Ovary (tissue), 3 donors: ENCODE measurements at regions not wholly inside any gene's neighbourhood (a gene's known extent, or its start where the extent isn't known, plus 50 kb on each side); places are given as distances from the start of the nearest gene placed in this dataset.

Experiments used
- CTCF ChIP-seq, 3 donors: fragments of 450-650 bp in 2 of 3; fragments of 200-600 bp in 1 of 3; IDR thresholded peaks; one replicate each; pipeline versions ENCODE4 v1.5.1 to v1.8.0; 2016 to 2022; ENCODE audit warnings: antibody characterized with exemption in 3 of 3, mild to moderate bottlenecking in 1 of 3
- POLR2A ChIP-seq: fragments of 450-650 bp; IDR thresholded peaks from one replicate; pipeline ENCODE4 v1.6.1; 2017; ENCODE audit warnings: antibody characterized with exemption, mild to moderate bottlenecking, moderate library complexity
- donor health status: DM: no; HTN: no; CAD: no.

- TF ChIP-seq POLR2A (no peak), CTCF (IDR thresholded peaks at IDR 0.05) (no peak)
These were observed 171.8 kb upstream of the PROK2 start for GRCh38 chr3:71956716-71957115.
